ENCODE measurements at regions not wholly inside any gene's neighbourhood (a gene's known extent, or its start where the extent isn't known, plus 50 kb on each side); places are given as distances from the start of the nearest gene placed in this dataset.

DNA sequence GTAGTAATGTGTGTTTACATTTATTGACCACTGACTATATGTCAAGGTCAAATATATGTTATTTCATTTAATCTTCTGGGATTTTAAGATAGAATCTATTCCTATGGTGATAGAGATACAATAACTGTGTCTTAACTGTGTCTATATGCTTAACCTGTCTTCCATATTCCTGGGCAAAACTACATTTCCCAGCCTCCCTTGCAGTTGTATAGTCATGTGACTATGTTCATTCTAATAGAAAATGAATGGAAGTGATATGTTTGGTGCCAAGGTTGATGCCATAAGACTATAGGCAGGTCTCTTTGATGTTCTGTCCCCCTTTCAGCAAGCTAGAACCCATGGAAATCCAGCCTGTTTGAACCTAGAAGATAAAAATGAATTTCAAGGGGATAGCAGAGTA is 258.8 kb upstream of the PDZRN3 start:
- no peak overlapping the region for H4K8ac ChIP-seq (replicated peaks; ENCODE audit: insufficient read length, low read depth, low read length)
- H3K4me2 ChIP-seq (ENCODE audit: insufficient read depth, insufficient read length, low read length), result no peak overlapping the region
- no peaks in the 10 kb centered on the region for H3K9me3 ChIP-seq (ENCODE audit: control insufficient read depth, low read depth, low read length)
- no peaks in the 10 kb centered on the region for H3K79me1 ChIP-seq (ENCODE audit: insufficient read depth, low read depth, low read length, poor library complexity, severe bottlenecking)
- Mint-ChIP-seq H3K36me3 (ENCODE audit: insufficient read depth in 1 of 3, low read depth in 3 of 3) (no peaks in the 10 kb centered on the region; a peak in 1 of 7 replicates), H3K4me3 (no peak overlapping the region), H3K4me1 (peaks cover 0 to 3% of the 10 kb centered on the region in 2 experiments; a peak in 1 of 4 replicates), H3K27ac (no peak overlapping the region), H3K9me3 (peaks cover 0 to 2% of the 10 kb centered on the region in 2 experiments; a peak in 2 of 5 replicates), H3K27me3 (ENCODE audit: low read depth) (no peaks in the 10 kb centered on the region; the same call in 1 of the 2 replicates)
- H2BK12ac ChIP-seq (ENCODE audit: insufficient read length, low read depth, low read length), result no peak overlapping the region
- H3T11ph ChIP-seq (ENCODE audit: low read length), result no peak overlapping the region
- no peaks in the 10 kb centered on the region for H3K79me2 ChIP-seq (ENCODE audit: insufficient read depth, low read length)
- TF ChIP-seq, protein P1, sequence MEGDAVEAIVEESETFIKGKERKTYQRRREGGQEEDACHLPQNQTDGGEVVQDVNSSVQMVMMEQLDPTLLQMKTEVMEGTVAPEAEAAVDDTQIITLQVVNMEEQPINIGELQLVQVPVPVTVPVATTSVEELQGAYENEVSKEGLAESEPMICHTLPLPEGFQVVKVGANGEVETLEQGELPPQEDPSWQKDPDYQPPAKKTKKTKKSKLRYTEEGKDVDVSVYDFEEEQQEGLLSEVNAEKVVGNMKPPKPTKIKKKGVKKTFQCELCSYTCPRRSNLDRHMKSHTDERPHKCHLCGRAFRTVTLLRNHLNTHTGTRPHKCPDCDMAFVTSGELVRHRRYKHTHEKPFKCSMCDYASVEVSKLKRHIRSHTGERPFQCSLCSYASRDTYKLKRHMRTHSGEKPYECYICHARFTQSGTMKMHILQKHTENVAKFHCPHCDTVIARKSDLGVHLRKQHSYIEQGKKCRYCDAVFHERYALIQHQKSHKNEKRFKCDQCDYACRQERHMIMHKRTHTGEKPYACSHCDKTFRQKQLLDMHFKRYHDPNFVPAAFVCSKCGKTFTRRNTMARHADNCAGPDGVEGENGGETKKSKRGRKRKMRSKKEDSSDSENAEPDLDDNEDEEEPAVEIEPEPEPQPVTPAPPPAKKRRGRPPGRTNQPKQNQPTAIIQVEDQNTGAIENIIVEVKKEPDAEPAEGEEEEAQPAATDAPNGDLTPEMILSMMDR (conservative IDR thresholded peaks at IDR 0.05), result no peak
- H2BK120ac ChIP-seq (ENCODE audit: low read depth, low read length, poor library complexity, severe bottlenecking), result no peak overlapping the region
- no peak overlapping the region for H3K23ac ChIP-seq (ENCODE audit: insufficient read length, low read depth, low read length)
- H3K9ac ChIP-seq (ENCODE audit: extremely low read depth, insufficient read length, low read length), result no peak overlapping the region
- no peaks in the 10 kb centered on the region for H3K27me3 ChIP-seq (ENCODE audit: insufficient read depth, low read length)
- H2AFZ ChIP-seq (ENCODE audit: low read length), result no peak overlapping the region
- no peaks in the 10 kb centered on the region for H3K23me2 ChIP-seq (ENCODE audit: insufficient read length, low read depth, low read length, poor library complexity, severe bottlenecking)
- no peak overlapping the region for H2BK5ac ChIP-seq (ENCODE audit: insufficient read length, low read length)
- H2AK5ac ChIP-seq (ENCODE audit: insufficient read length, low read length), result no peak overlapping the region
- H3K14ac ChIP-seq (ENCODE audit: insufficient read depth, low read length), result no peak overlapping the region
- H3K27ac ChIP-seq (ENCODE audit: insufficient read length, low read depth, low read length), result no peak overlapping the region
- no peak overlapping the region for H2BK20ac ChIP-seq (ENCODE audit: low read depth, low read length, poor library complexity, severe bottlenecking)
- H3K18ac ChIP-seq (ENCODE audit: insufficient read length, low read depth, low read length), result no peak overlapping the region
- H3K4me1 ChIP-seq (ENCODE audit: insufficient read depth, low read length), result no peaks in the 10 kb centered on the region
- H4K91ac ChIP-seq (ENCODE audit: insufficient read length, low read depth, low read length), result no peak overlapping the region
- H3K56ac ChIP-seq (ENCODE audit: insufficient read length, low read depth, low read length), result no peak overlapping the region
- no peaks in the 10 kb centered on the region for H4K20me1 ChIP-seq (ENCODE audit: control insufficient read depth, insufficient read depth, insufficient read length)
- DNase-seq, result no peak
- H3K4ac ChIP-seq (ENCODE audit: low read depth, low read length), result no peak overlapping the region
- no peak overlapping the region for H4K5ac ChIP-seq (ENCODE audit: insufficient read length, low read depth, low read length)
- no peak overlapping the region for H2BK15ac ChIP-seq (ENCODE audit: low read depth, low read length)

Data from H9 (cell line).